HFF-Myc (cell line): ENCODE measurements at regions not wholly inside any gene's neighbourhood (a gene's known extent, or its start where the extent isn't known, plus 50 kb on each side); places are given as distances from the start of the nearest gene placed in this dataset.

Experiments used
- DNase-seq: peaks from one replicate; pipeline ENCODE4 v3.0.0-alpha.2; 2011; ENCODE audit warnings: low read depth; ENCODE audit errors: extremely low read depth
- H3K4me3 ChIP-seq: replicated peaks from 2 replicates; pipeline ENCODE4 v1.5.1; 2011; ENCODE audit warnings: low read depth, mild to moderate bottlenecking, control low read depth, low read length
- TF ChIP-seq, protein P1 (sequence below): IDR thresholded peaks from 2 replicates; pipeline ENCODE4 v1.5.1; 2012; ENCODE audit warnings: mild to moderate bottlenecking, low read depth, low read length, control low read depth; ENCODE audit errors: missing control alignments

DNA sequence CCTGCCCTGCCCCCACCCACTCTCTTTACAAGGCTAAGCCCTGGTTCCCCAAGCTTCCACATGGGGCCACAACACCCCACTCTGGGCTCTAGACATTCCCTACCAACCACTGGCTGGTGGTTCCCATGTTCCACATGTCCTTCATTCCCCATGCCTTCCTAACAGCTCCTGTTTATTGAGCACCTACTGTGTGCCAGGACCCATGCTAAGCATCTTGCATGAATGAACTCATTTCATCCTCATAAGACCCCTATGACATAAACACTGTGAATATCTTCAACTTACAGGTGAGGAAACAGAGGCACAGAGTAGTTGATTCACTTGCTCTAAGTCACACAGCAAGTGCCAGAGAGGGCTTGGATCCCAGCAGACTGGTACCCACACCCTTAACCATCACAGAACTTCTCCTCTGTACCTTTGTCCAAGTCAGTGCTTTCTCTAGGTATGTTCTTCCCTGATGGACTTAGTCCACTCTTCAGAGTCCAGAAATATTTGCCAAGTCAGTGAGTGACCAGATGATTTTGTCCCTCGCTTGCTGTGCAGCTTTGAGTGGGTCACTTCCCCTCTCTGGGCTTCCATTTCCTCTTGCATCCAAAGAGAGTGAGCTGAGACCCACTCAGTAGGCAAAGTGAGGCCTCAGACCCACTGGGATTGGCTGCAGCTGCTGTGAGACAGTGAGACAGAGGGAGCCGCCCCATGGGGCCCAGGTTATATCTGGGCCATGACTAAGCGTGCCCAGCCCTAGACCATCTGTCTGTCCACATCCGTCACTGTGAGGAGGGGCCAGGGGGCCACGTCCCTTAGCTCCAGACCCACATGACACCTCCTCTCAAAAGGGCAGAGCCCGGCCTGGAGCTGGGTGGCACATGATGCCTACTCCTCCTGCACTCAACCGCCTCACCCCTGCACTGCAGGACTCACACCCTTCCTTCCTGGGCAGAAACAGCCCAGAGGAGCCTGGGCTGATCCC lies 132.4 kb downstream of the MN1 start:
- TF ChIP-seq, protein P1, sequence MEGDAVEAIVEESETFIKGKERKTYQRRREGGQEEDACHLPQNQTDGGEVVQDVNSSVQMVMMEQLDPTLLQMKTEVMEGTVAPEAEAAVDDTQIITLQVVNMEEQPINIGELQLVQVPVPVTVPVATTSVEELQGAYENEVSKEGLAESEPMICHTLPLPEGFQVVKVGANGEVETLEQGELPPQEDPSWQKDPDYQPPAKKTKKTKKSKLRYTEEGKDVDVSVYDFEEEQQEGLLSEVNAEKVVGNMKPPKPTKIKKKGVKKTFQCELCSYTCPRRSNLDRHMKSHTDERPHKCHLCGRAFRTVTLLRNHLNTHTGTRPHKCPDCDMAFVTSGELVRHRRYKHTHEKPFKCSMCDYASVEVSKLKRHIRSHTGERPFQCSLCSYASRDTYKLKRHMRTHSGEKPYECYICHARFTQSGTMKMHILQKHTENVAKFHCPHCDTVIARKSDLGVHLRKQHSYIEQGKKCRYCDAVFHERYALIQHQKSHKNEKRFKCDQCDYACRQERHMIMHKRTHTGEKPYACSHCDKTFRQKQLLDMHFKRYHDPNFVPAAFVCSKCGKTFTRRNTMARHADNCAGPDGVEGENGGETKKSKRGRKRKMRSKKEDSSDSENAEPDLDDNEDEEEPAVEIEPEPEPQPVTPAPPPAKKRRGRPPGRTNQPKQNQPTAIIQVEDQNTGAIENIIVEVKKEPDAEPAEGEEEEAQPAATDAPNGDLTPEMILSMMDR = no peak
- no peak overlapping the region for H3K4me3 ChIP-seq
- DNase-seq = no peak

GRCh38 chr22:27669798-27670599 lies 131.6 kb downstream of the MN1 start:
- TF ChIP-seq, protein P1 = no peak
- no peak for DNase-seq
- no peak overlapping the region for H3K4me3 ChIP-seq

DNA sequence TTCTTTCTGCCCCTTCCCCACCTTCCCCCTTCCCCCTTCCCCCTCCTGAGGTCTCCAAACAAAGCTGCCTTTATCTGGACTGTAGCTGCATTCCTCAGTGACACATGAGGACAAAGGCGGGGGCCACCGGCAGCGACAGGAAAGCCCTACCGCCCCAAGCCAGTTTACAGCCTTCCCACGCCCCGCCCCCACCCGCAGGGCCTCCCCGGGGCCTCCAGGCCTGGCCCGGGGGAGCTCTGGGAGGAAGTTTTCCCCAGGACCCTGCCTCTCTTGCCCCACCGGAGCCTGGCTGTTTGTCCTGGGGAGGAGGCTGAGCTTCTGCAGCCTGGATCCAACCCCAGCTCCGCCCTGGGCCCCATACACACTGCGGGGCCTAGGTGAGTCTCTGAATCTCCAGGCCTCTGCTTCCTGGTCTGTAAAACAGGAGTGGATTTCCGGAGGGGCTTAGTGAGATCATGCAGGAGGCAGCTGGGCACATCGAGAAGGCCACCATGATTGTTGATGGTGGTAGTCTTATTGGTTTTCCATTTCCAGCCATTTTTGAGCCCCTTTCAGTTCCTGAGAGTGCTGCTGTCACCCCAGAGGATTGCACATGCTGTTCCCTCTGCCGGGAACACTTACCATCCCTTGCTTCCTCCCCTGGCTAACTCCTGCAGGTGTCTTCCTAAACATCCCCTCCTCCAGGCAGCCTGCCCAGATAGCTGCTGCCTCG lies 130.7 kb downstream of the MN1 start:
- TF ChIP-seq, protein P1 = no peak
- H3K4me3 ChIP-seq = no peak overlapping the region
- no peak for DNase-seq

- DNase-seq = no peak
- TF ChIP-seq, protein P1 = no peak
- H3K4me3 ChIP-seq = no peak overlapping the region
Observed at GRCh38 chr22:27671413-27671935, 130.1 kb downstream of the MN1 start.

DNA sequence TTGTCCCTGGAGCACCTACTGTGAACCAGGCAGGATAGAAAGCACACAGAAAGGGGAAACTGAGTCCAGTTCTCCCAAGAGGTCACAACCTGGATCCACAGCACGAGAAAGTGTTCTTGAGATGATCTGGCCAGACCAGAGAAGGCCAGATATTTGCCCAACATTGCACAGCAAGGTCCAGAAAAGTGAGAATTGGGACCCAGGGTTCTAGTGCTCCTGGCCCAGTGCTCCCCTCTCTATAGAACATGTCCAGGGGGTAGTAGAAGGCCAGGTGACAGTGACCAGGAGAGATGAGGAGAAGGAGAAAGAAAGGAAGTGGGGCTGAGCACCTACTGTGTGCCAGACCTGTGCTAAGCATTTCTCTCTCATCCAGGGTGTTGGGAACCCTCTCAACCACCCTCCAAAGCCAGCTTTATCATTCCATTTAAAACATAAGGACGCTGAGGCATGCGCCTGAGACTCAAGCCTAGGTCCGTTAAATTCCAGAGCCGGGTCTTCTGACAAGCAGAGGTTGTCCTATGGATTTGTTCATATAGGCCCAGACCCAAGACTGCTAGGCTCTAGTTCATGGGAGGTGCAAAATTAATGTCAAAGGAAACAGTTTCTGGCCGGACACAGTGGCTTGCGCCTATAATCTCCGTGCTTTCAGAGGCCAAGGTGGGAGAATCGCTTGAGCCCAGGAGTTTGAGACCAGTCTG lies 128.7 kb downstream of the MN1 start:
- TF ChIP-seq, protein P1 = no peak
- H3K4me3 ChIP-seq = no peak overlapping the region
- DNase-seq = no peak

DNA sequence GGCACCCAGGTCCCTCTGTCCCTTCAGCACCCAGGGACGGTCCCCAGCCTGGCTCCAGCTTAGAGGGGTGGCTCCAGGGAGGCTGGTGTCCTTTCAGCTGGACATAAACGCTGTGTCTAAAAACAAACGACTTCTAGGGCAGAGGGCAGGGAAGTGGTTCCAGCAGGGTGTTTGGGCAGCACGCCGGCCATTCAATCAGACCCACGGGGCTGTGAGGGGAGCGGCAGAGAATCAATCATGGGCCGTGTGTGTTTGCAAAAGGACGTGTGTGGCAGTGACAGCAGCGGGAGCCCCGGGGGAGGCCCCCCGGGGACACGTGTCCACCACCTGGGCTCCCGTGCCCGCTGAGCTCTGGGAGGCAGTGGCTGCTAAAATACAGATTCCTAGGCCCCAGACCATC lies 127.7 kb downstream of the MN1 start:
- no peak for DNase-seq
- TF ChIP-seq, protein P1 = no peak
- H3K4me3 ChIP-seq = no peak overlapping the region
